Gastrocnemius medialis (tissue), 4 donors: ENCODE measurements at regions not wholly inside any gene's neighbourhood (a gene's known extent, or its start where the extent isn't known, plus 50 kb on each side); places are given as distances from the start of the nearest gene placed in this dataset.

Source experiments
- ATAC-seq, 2 donors: fragments of 150-250 bp; one replicate each; pipeline ENCODE4 v1.9.1; 2016
- DNase-seq, 2 donors: peaks; one replicate each; pipeline ENCODE4 v3.0.0-alpha.2; 2019
- H3K27ac ChIP-seq, 4 donors: fragments of 200-600 bp; sonication (generic); 1 replicate in 1 of 4; 2 replicates in 3 of 4; pipeline ENCODE4 v1.5.1; 2016 to 2018; ENCODE audit warnings: mild to moderate bottlenecking in 2 of 4, moderate library complexity in 1 of 4
- H3K27me3 ChIP-seq, 3 donors: fragments of 200-600 bp; sonication (generic) in 2 of 3; 1 replicate in 1 of 3; 2 replicates in 2 of 3; pipeline versions ENCODE4 v1.5.1 to v1.6.0; 2016 to 2019; ENCODE audit warnings: mild to moderate bottlenecking in 1 of 3, moderate library complexity in 1 of 3
- H3K36me3 ChIP-seq, 2 donors: fragments of 200-600 bp; sonication (generic) in 1 of 2; one replicate each; pipeline ENCODE4 v1.5.1; 2017 to 2018
- H3K4me1 ChIP-seq, 2 donors: fragments of 200-600 bp; sonication (generic) in 1 of 2; one replicate each; pipeline ENCODE4 v1.5.1; 2016 to 2017; ENCODE audit warnings: mild to moderate bottlenecking in 2 of 2
- H3K4me3 ChIP-seq, 4 donors: fragments of 200-600 bp; sonication (generic) in 3 of 4; 1 replicate in 1 of 4; 2 replicates in 3 of 4; pipeline ENCODE4 v1.5.1; 2016 to 2019; ENCODE audit warnings: mild to moderate bottlenecking in 2 of 4
- H3K9me3 ChIP-seq, 3 donors: fragments of 200-600 bp; sonication (generic) in 2 of 3; 1 replicate in 1 of 3; 2 replicates in 2 of 3; pipeline ENCODE4 v1.5.1; 2016 to 2019
- CTCF ChIP-seq, 5 experiments: fragments of 450-650 bp in 3 of 5; fragments of 200-600 bp in 2 of 5; sonication (generic) in 2 of 5; IDR thresholded peaks in 4 of 5; conservative IDR thresholded peaks in 1 of 5; 1 replicate in 4 of 5; 2 replicates in 1 of 5; pipeline ENCODE4 v1.5.1; 2016 to 2019; ENCODE audit warnings: antibody characterized with exemption in 5 of 5, mild to moderate bottlenecking in 3 of 5, moderate library complexity in 3 of 5
- POLR2A ChIP-seq, 2 donors: fragments of 450-650 bp; IDR thresholded peaks; one replicate each; pipeline ENCODE4 v1.6.1; 2017; ENCODE audit warnings: antibody characterized with exemption in 2 of 2, mild to moderate bottlenecking in 2 of 2, moderate library complexity in 2 of 2
- in situ Hi-C, 4 donors: fragments of 200-750 bp; cut with MboI; loops; one replicate each; pipeline versions ENCODE4 v1.15.0 to v1.8.0; 2017; ENCODE audit warnings: low sequenced_read_pairs in 4 of 4
- intact Hi-C: fragments of 100-400 bp; cut with DNase I; formaldehyde crosslinking; loops from one replicate; pipeline ENCODE4 v1.15.1; 2023; ENCODE audit warnings: low total_unique reads

DNA sequence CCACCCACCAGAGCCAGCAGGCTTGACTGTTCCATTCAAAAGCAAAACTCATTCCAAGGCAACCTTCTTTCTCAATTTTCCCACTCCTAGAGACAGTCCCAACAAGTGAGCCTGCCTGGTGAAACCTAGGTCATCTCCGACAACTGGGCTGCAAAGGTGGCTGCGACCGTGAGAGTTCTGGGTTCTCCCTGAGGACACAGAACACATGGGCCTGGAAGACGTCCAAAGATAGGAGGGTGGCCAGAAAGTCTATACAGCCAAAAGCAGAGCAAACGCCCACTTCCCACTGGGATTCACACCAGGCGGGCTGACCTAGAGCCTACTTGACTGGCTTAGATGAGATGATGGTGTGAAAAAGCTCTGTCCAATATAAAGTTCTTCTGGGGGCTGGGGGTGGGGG is 90.2 kb upstream of the GRIK3 start:
- intact Hi-C loops = no loop called here

GRCh38 chr1:37125295-37125694 is 91.0 kb upstream of the GRIK3 start:
- Histone ChIP-seq H3K27ac (no peak overlapping the region), H3K36me3 (no peaks in the 10 kb centered on the region), H3K9me3 (no peaks in the 10 kb centered on the region), H3K4me3 (no peak overlapping the region), H3K27me3 (no peaks in the 10 kb centered on the region), H3K4me1 (no peaks in the 10 kb centered on the region)
- DNase-seq (no peak), ATAC-seq (no peak)
- TF ChIP-seq CTCF (IDR thresholded peaks at IDR 0.05 in 4 of 5, conservative IDR thresholded peaks at IDR 0.05 in 1 of 5) = no peak
- no peak for TF ChIP-seq POLR2A (IDR thresholded peaks at IDR 0.05)
- in situ Hi-C loops = no loop called here
- intact Hi-C loops = no loop called here

More for the DNA sequence above, 90.2 kb upstream of the GRIK3 start:
- Histone ChIP-seq H3K4me1 (peaks cover 0 to 3% of the 10 kb centered on the region in 2 donors), H3K4me3 (no peak overlapping the region), H3K9me3 (no peaks in the 10 kb centered on the region), H3K27me3 (no peaks in the 10 kb centered on the region), H3K36me3 (no peaks in the 10 kb centered on the region), H3K27ac (no peak overlapping the region)
- TF ChIP-seq CTCF (IDR thresholded peaks at IDR 0.05 in 4 of 5, conservative IDR thresholded peaks at IDR 0.05 in 1 of 5) (no peak), POLR2A (IDR thresholded peaks at IDR 0.05) (no peak)
- no peak for DNase-seq
- in situ Hi-C loops = no loop called here
- no peak for ATAC-seq

DNA sequence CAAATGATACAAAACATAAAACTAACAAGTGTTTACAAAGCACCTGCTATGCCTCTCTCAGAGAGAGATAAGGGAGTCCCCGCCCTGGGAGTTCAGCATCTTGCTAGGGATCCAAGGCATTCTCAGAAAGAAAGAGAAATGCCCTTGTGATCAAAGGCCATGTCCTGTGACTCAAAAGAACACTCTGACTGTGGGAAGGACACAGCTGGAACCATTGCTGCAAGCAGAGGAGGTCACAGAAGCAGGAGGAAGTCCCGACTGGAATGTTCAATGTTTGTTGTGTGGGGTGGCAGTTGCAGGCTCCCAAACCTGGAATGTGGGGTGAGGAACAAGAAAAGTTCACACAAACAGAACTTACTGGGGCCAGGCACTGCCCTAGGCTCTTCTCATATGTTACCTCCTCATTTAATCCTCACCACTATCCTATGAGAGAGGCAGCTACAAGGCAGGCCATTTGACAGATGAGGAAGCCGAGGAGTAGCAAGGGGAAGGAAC is 93.0 kb upstream of the GRIK3 start:
- no peaks in the 10 kb centered on the region for H3K9me3 ChIP-seq
- no peaks in the 10 kb centered on the region for H3K27me3 ChIP-seq
- H3K4me1 ChIP-seq = no peaks in the 10 kb centered on the region
- DNase-seq (no peak), ATAC-seq (no peak)
- H3K4me3 ChIP-seq = no peak overlapping the region
- no peak overlapping the region for H3K27ac ChIP-seq
- intact Hi-C loops = no loop called here
- in situ Hi-C loops = no loop called here
- no peaks in the 10 kb centered on the region for H3K36me3 ChIP-seq
- no peak for TF ChIP-seq POLR2A (IDR thresholded peaks at IDR 0.05)
- TF ChIP-seq CTCF (IDR thresholded peaks at IDR 0.05 in 4 of 5, conservative IDR thresholded peaks at IDR 0.05 in 1 of 5) = no peak

- Histone ChIP-seq H3K4me1 (no peaks in the 10 kb centered on the region), H3K9me3 (no peaks in the 10 kb centered on the region), H3K27ac (no peak overlapping the region), H3K4me3 (no peak overlapping the region), H3K27me3 (no peaks in the 10 kb centered on the region), H3K36me3 (no peaks in the 10 kb centered on the region)
- intact Hi-C loops (no loop called here), in situ Hi-C loops (no loop called here)
- DNase-seq = no peak
- peak in 1 of 2 donors; percentile 34 for ATAC-seq
- TF ChIP-seq CTCF (IDR thresholded peaks at IDR 0.05 in 4 of 5, conservative IDR thresholded peaks at IDR 0.05 in 1 of 5) (no peak), POLR2A (IDR thresholded peaks at IDR 0.05) (no peak)
Measured at GRCh38 chr1:37128091-37128490, 93.8 kb upstream of the GRIK3 start.
